Vagina (tissue), 2 donors: ENCODE measurements at regions not wholly inside any gene's neighbourhood (a gene's known extent, or its start where the extent isn't known, plus 50 kb on each side); places are given as distances from the start of the nearest gene placed in this dataset.

Source experiments
- DNase-seq, 2 donors: peaks; one replicate each; pipeline ENCODE4 v3.0.0-alpha.2; 2017; ENCODE audit errors: extremely low spot score in 2 of 2
- H3K27ac ChIP-seq: fragments of 200-600 bp; sonication (generic); one replicate; pipeline ENCODE4 v1.5.1; 2019
- H3K27me3 ChIP-seq: fragments of 200-600 bp; sonication (generic); one replicate; pipeline ENCODE4 v1.5.1; 2019
- H3K36me3 ChIP-seq, 2 donors: fragments of 200-600 bp; sonication (generic); one replicate each; pipeline ENCODE4 v1.5.1; 2017 to 2019
- H3K4me1 ChIP-seq: fragments of 200-600 bp; sonication (generic); one replicate; pipeline ENCODE4 v1.5.1; 2019
- H3K4me3 ChIP-seq, 2 donors: fragments of 200-600 bp; sonication (generic); 1 replicate in 1 of 2; 2 replicates in 1 of 2; pipeline ENCODE4 v1.5.1; 2016 to 2019
- H3K9me3 ChIP-seq: fragments of 200-600 bp; sonication (generic); one replicate; pipeline ENCODE4 v1.5.1; 2019
- CTCF ChIP-seq, 3 experiments: fragments of 450-650 bp in 2 of 3; fragments of 200-600 bp in 1 of 3; sonication (generic) in 1 of 3; IDR thresholded peaks; one replicate each; pipeline ENCODE4 v1.5.1; 2017 to 2019; ENCODE audit warnings: antibody characterized with exemption in 3 of 3, mild to moderate bottlenecking in 2 of 3, moderate library complexity in 2 of 3
- POLR2A ChIP-seq, 2 donors: fragments of 450-650 bp; IDR thresholded peaks; one replicate each; pipeline ENCODE4 v1.6.1; 2017; ENCODE audit warnings: antibody characterized with exemption in 2 of 2, mild to moderate bottlenecking in 2 of 2, moderate library complexity in 2 of 2
- POLR2AphosphoS5 ChIP-seq, 2 donors: sonication (generic); formaldehyde crosslinking; IDR thresholded peaks; one replicate each; pipeline ENCODE4 v1.9.0; 2017; ENCODE audit warnings: antibody characterized with exemption in 2 of 2, mild to moderate bottlenecking in 2 of 2, low read depth in 1 of 2; ENCODE audit not compliant: insufficient read depth in 1 of 2
- intact Hi-C: fragments of 100-400 bp; cut with DNase I; formaldehyde crosslinking; loops from one replicate; pipeline ENCODE4 v1.15.1; 2023

GRCh38 chr2:241936457-241937133 is 67.1 kb downstream of the RTP5 start:
- Histone ChIP-seq H3K9me3 (no peaks in the 10 kb centered on the region), H3K4me3 (no peak overlapping the region), H3K27ac (no peak overlapping the region), H3K36me3 (no peaks in the 10 kb centered on the region), H3K4me1 (peaks cover 22% of the 10 kb centered on the region), H3K27me3 (no peaks in the 10 kb centered on the region)
- DNase-seq, result no peak
- TF ChIP-seq POLR2AphosphoS5 (IDR thresholded peaks at IDR 0.05; ENCODE audit: insufficient read depth in 1 of 2, low read depth in 1 of 2), result no peak
- no peak for TF ChIP-seq CTCF (IDR thresholded peaks at IDR 0.05)
- TF ChIP-seq POLR2A (IDR thresholded peaks at IDR 0.05), result no peak
- intact Hi-C loops, result no loop called here

- H3K4me1 ChIP-seq, result peaks cover 21% of the 10 kb centered on the region
- intact Hi-C loops, result no loop called here
- no peaks in the 10 kb centered on the region for H3K9me3 ChIP-seq
- H3K36me3 ChIP-seq, result no peaks in the 10 kb centered on the region
- H3K4me3 ChIP-seq, result no peak overlapping the region
- TF ChIP-seq POLR2AphosphoS5 (IDR thresholded peaks at IDR 0.05; ENCODE audit: insufficient read depth in 1 of 2, low read depth in 1 of 2) (no peak), POLR2A (IDR thresholded peaks at IDR 0.05) (no peak), CTCF (IDR thresholded peaks at IDR 0.05) (no peak)
- H3K27ac ChIP-seq, result no peak overlapping the region
- no peak for DNase-seq
- no peaks in the 10 kb centered on the region for H3K27me3 ChIP-seq
These were observed 67.8 kb downstream of the RTP5 start for GRCh38 chr2:241937297-241937696.

GRCh38 chr2:241939541-241939940 is 70.0 kb downstream of the RTP5 start:
- Histone ChIP-seq H3K4me3 (no peak overlapping the region), H3K27ac (no peak overlapping the region), H3K9me3 (no peaks in the 10 kb centered on the region), H3K4me1 (peaks cover 4% of the 10 kb centered on the region), H3K36me3 (no peaks in the 10 kb centered on the region), H3K27me3 (no peaks in the 10 kb centered on the region)
- TF ChIP-seq CTCF (IDR thresholded peaks at IDR 0.05) (no peak), POLR2A (IDR thresholded peaks at IDR 0.05) (no peak), POLR2AphosphoS5 (IDR thresholded peaks at IDR 0.05; ENCODE audit: insufficient read depth in 1 of 2, low read depth in 1 of 2) (no peak)
- intact Hi-C loops, result no loop called here
- DNase-seq, result no peak

GRCh38 chr2:241940329-241940728 is 70.8 kb downstream of the RTP5 start:
- Histone ChIP-seq H3K36me3 (no peaks in the 10 kb centered on the region), H3K27ac (no peak overlapping the region), H3K4me1 (peaks cover 4% of the 10 kb centered on the region), H3K4me3 (no peak overlapping the region), H3K27me3 (no peaks in the 10 kb centered on the region), H3K9me3 (no peaks in the 10 kb centered on the region)
- intact Hi-C loops, result no loop called here
- TF ChIP-seq POLR2A (IDR thresholded peaks at IDR 0.05), result no peak
- no peak for TF ChIP-seq POLR2AphosphoS5 (IDR thresholded peaks at IDR 0.05; ENCODE audit: insufficient read depth in 1 of 2, low read depth in 1 of 2)
- TF ChIP-seq CTCF (IDR thresholded peaks at IDR 0.05), result no peak
- DNase-seq, result no peak

GRCh38 chr2:241941691-241942301 is 72.3 kb downstream of the RTP5 start:
- intact Hi-C loops, result no loop called here
- TF ChIP-seq POLR2A (IDR thresholded peaks at IDR 0.05) (no peak), POLR2AphosphoS5 (IDR thresholded peaks at IDR 0.05; ENCODE audit: insufficient read depth in 1 of 2, low read depth in 1 of 2) (no peak), CTCF (IDR thresholded peaks at IDR 0.05) (no peak)
- Histone ChIP-seq H3K27ac (no peak overlapping the region), H3K36me3 (no peaks in the 10 kb centered on the region), H3K4me3 (no peak overlapping the region), H3K27me3 (no peaks in the 10 kb centered on the region), H3K9me3 (no peaks in the 10 kb centered on the region), H3K4me1 (peaks cover 4% of the 10 kb centered on the region)
- peak in 1 of 2 donors; percentile 92 for DNase-seq
